ENCODE measurements at regions not wholly inside any gene's neighbourhood (a gene's known extent, or its start where the extent isn't known, plus 50 kb on each side); places are given as distances from the start of the nearest gene placed in this dataset.

DNA sequence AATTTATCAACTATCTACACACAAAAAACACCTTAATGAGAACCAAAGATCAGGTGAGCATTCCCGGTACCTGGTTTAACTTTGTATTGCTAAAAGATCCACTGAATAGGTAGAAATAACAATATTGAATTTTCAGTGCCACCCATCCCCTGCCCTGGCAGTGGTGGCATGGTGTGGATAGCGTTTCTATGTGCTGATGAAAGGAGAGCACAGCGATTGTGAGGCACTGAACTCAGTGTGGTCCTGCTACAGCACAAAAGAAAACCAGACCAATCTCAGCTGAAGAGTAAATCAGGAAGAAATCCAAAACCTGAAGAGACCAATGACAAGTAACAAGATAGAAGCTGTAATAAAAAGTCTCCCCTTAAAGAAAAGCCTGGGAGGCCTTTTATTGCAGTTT is 984.6 kb upstream of the AGA start:
- TF ChIP-seq RNF2 (conservative IDR thresholded peaks at IDR 0.05; ENCODE audit: low read depth) (no peak), CHD2 (IDR thresholded peaks at IDR 0.05; ENCODE audit: low read depth, low read length) (no peak), CREB1 (IDR thresholded peaks at IDR 0.05) (no peak), CREB1 (CRISPR knock-in tag; IDR thresholded peaks at IDR 0.05) (no peak), SMAD3 (CRISPR knock-in tag; IDR thresholded peaks at IDR 0.05) (no peak), TAF1 (CRISPR knock-in tag; IDR thresholded peaks at IDR 0.05) (no peak), SNAPC4 (CRISPR knock-in tag; IDR thresholded peaks at IDR 0.05) (no peak), EZH2 (conservative IDR thresholded peaks at IDR 0.05; ENCODE audit: low read depth, low read length) (no peak), USF2 (IDR thresholded peaks at IDR 0.05; ENCODE audit: low read depth, low read length) (no peak), USF2 (CRISPR knock-in tag; IDR thresholded peaks at IDR 0.05; ENCODE audit: borderline replicate concordance) (no peak), GATA4 (IDR thresholded peaks at IDR 0.05; ENCODE audit: borderline replicate concordance, low read depth) (no peak)
- TF ChIP-seq, protein P1, sequence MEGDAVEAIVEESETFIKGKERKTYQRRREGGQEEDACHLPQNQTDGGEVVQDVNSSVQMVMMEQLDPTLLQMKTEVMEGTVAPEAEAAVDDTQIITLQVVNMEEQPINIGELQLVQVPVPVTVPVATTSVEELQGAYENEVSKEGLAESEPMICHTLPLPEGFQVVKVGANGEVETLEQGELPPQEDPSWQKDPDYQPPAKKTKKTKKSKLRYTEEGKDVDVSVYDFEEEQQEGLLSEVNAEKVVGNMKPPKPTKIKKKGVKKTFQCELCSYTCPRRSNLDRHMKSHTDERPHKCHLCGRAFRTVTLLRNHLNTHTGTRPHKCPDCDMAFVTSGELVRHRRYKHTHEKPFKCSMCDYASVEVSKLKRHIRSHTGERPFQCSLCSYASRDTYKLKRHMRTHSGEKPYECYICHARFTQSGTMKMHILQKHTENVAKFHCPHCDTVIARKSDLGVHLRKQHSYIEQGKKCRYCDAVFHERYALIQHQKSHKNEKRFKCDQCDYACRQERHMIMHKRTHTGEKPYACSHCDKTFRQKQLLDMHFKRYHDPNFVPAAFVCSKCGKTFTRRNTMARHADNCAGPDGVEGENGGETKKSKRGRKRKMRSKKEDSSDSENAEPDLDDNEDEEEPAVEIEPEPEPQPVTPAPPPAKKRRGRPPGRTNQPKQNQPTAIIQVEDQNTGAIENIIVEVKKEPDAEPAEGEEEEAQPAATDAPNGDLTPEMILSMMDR (CRISPR knock-in tag; IDR thresholded peaks at IDR 0.05) = no peak
- TF ChIP-seq, protein P2, sequence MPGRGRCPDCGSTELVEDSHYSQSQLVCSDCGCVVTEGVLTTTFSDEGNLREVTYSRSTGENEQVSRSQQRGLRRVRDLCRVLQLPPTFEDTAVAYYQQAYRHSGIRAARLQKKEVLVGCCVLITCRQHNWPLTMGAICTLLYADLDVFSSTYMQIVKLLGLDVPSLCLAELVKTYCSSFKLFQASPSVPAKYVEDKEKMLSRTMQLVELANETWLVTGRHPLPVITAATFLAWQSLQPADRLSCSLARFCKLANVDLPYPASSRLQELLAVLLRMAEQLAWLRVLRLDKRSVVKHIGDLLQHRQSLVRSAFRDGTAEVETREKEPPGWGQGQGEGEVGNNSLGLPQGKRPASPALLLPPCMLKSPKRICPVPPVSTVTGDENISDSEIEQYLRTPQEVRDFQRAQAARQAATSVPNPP (CRISPR knock-in tag; IDR thresholded peaks at IDR 0.05) = no peak

All from HepG2 (cell line).